Heart left ventricle (tissue), 13 donors: ENCODE measurements at regions not wholly inside any gene's neighbourhood (a gene's known extent, or its start where the extent isn't known, plus 50 kb on each side); places are given as distances from the start of the nearest gene placed in this dataset.

Source experiments
- POLR2A ChIP-seq, 2 donors: fragments of 450-650 bp; IDR thresholded peaks; one replicate each; pipeline ENCODE4 v1.6.1; 2017; ENCODE audit warnings: antibody characterized with exemption in 2 of 2, mild to moderate bottlenecking in 2 of 2, moderate library complexity in 2 of 2
- TF ChIP-seq, protein P1 (sequence below), 12 donors: fragments of 200-600 bp; sonication (generic) in 4 of 12; IDR thresholded peaks; one replicate each; pipeline versions ENCODE4 v1.5.0 to v1.8.0; 2018 to 2022; ENCODE audit warnings: antibody characterized with exemption in 12 of 12, mild to moderate bottlenecking in 5 of 12
- donor health status: ischemic (EF 13 %, LVEDD 7.1; RV severe dilation, severe dysfunction).
- donor health status: DM: no; HTN: yes; CAD: no.
- donor health status: DM: no; HTN: no; CAD: no.
- donor health status: ischemic (EF 25% LVEDD 6.9; RV normal size, moderate dysfunction).
- donor health status: ischemic (EF 25% LVEDD 5.7; RV mildly dilated, moderate dysfunction).
- donor health status: ischemic (EF 35%, LVEDD 5.7; RV mildly dilated, moderate dysfunction).
- donor health status: nonischemic (EF 11% LVEDD 7.7; RV severe dilation, severe dysfunction).
- donor health status: DM: yes; HTN: yes; CAD: no.
- donor health status: PGD.
- donor health status: ischemic (EF 29% LVEDD 5.4; RV normal size, mild dysfunction).
- donor health status: nonischemic (EF 23%, LVEDD 6.1; RV moderate dilation, normal function).

DNA sequence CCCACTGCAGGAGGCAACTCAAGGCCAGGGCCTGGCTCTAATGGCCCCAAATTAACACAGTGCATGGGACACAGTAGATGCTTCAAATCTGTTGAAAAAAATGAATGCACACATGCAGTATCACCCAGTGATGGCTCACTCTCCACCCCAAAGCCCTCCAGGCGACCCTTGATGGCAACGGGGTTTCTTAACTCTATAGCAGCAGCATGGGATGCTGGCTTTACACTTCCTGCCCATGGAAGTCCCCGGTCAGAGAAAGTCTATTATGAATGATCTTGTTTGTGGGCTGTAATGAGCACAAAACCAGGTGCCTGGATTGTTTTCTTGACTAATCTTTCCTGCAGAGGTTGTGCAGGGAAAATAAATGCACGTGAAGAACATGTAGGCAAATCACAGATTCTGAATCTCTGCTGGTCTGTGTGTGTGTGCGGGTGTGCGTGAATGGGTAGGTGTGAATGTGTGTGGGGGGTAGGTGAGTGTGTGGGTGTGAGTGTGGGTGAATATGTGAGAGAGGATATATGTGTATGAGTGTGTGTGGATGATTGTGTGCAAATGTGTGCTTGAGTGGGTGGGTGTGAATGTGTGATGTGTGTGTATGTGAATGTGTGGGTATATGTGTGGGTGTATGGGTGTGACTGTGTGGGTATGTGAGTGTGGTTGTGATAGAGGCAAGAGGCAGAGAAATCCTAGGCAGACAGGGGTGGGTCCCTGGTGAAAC is 60.1 kb upstream of the MLN start:
- TF ChIP-seq, protein P1, sequence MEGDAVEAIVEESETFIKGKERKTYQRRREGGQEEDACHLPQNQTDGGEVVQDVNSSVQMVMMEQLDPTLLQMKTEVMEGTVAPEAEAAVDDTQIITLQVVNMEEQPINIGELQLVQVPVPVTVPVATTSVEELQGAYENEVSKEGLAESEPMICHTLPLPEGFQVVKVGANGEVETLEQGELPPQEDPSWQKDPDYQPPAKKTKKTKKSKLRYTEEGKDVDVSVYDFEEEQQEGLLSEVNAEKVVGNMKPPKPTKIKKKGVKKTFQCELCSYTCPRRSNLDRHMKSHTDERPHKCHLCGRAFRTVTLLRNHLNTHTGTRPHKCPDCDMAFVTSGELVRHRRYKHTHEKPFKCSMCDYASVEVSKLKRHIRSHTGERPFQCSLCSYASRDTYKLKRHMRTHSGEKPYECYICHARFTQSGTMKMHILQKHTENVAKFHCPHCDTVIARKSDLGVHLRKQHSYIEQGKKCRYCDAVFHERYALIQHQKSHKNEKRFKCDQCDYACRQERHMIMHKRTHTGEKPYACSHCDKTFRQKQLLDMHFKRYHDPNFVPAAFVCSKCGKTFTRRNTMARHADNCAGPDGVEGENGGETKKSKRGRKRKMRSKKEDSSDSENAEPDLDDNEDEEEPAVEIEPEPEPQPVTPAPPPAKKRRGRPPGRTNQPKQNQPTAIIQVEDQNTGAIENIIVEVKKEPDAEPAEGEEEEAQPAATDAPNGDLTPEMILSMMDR (IDR thresholded peaks at IDR 0.05) = no peak
- no peak for TF ChIP-seq POLR2A (IDR thresholded peaks at IDR 0.05)
